Common myeloid progenitor, CD34-positive (primary cell): ENCODE measurements at regions not wholly inside any gene's neighbourhood (a gene's known extent, or its start where the extent isn't known, plus 50 kb on each side); places are given as distances from the start of the nearest gene placed in this dataset.
"Not testable (repeated sequence)": the region's sequence is repeated elsewhere in the genome, so short reads cannot be mapped to it uniquely, and the experiment has no call there.

Source experiments
- CTCF ChIA-PET: fragments of 350-600 bp; sonication (Branson Sonifier 250); formaldehyde crosslinking; loops from one replicate; lab custom pipeline; 2021; ENCODE audit warnings: antibody characterized with exemption; lab: Charles Lee
- POLR2A ChIA-PET: fragments of 350-600 bp; sonication (Branson Sonifier 250); formaldehyde crosslinking; loops from one replicate; lab custom pipeline; 2021; ENCODE audit warnings: antibody characterized with exemption; lab: Charles Lee
- DNase-seq, 3 donors: peaks; one replicate each; pipeline versions ENCODE4 v3.0.0 to v3.0.0-alpha.2; 2013
- H3K27ac ChIP-seq, 2 experiments: 1 replicate in 1 of 2; 2 replicates in 1 of 2; pipeline ENCODE4 v1.7.0; 2013; ENCODE audit warnings: inconsistent platforms in 2 of 2, low read length in 2 of 2, mild to moderate bottlenecking in 2 of 2, low read depth in 1 of 2, moderate library complexity in 1 of 2; ENCODE audit not compliant: severe bottlenecking in 2 of 2, insufficient read depth in 1 of 2, poor library complexity in 1 of 2
- H3K27me3 ChIP-seq, 5 experiments: replicated peaks in 2 of 5; 1 replicate in 3 of 5; 2 replicates in 2 of 5; pipeline versions ENCODE4 v1.6.1 to v1.7.0; 2013; ENCODE audit warnings: low read length in 4 of 5, mild to moderate bottlenecking in 2 of 5, moderate library complexity in 2 of 5, inconsistent platforms in 1 of 5; ENCODE audit not compliant: insufficient read depth in 5 of 5, control insufficient read depth in 4 of 5
- H3K36me3 ChIP-seq, 4 experiments: 1 replicate in 2 of 4; 2 replicates in 2 of 4; pipeline versions ENCODE4 v1.6.1 to v1.7.0; 2013; ENCODE audit warnings: low read length in 3 of 4, control low read depth in 1 of 4, mild to moderate bottlenecking in 1 of 4; ENCODE audit not compliant: control insufficient read depth in 4 of 4, insufficient read depth in 4 of 4
- H3K4me1 ChIP-seq, 4 experiments: 1 replicate in 3 of 4; 2 replicates in 1 of 4; pipeline versions ENCODE4 v1.6.1 to v1.7.1; 2013; ENCODE audit warnings: low read length in 3 of 4, mild to moderate bottlenecking in 3 of 4, control low read depth in 1 of 4, inconsistent platforms in 1 of 4, moderate library complexity in 1 of 4; ENCODE audit not compliant: control insufficient read depth in 4 of 4, insufficient read depth in 4 of 4; ENCODE audit errors: control extremely low read depth in 1 of 4
- H3K4me3 ChIP-seq, 7 experiments: 1 replicate in 4 of 7; 2 replicates in 3 of 7; pipeline versions ENCODE4 v1.5.1 to v1.7.0; 2013; ENCODE audit warnings: mild to moderate bottlenecking in 7 of 7, low read length in 6 of 7, moderate library complexity in 6 of 7, inconsistent platforms in 2 of 7, low read depth in 2 of 7, control low read depth in 1 of 7; ENCODE audit not compliant: insufficient read depth in 4 of 7, control insufficient read depth in 1 of 7; ENCODE audit errors: extremely low read depth in 1 of 7
- H3K9me3 ChIP-seq, 5 experiments: 1 replicate in 4 of 5; 2 replicates in 1 of 5; pipeline versions ENCODE4 v1.6.1 to v1.7.1; 2013; ENCODE audit warnings: low read length in 4 of 5, mild to moderate bottlenecking in 2 of 5, inconsistent platforms in 1 of 5, low read depth in 1 of 5, moderate library complexity in 1 of 5; ENCODE audit not compliant: control insufficient read depth in 4 of 5, insufficient read depth in 2 of 5; ENCODE audit errors: control extremely low read depth in 1 of 5
- WGBS: methylation state at CpG from one replicate; pipeline ENCODE4 v1.1.5; 2013; ENCODE audit not compliant: insufficient coverage; 5-methylcytosine and 5-hydroxymethylcytosine counted together

GRCh38 chrX:55813150-55813549, 95.6 kb downstream of the RRAGB start:
- no peak overlapping the region for H3K4me3 ChIP-seq
- no peaks in the 10 kb centered on the region for H3K4me1 ChIP-seq
- H3K36me3 ChIP-seq: no peaks in the 10 kb centered on the region
- WGBS: 39% methylated on average over 3 of the region's 3 CpGs
- ChIA-PET POLR2A (no interaction called here), CTCF (no interaction called here)
- H3K27me3 ChIP-seq: peaks cover 0 to 2% (median 0%) of the 10 kb centered on the region in 5 experiments
- no peak overlapping the region for H3K27ac ChIP-seq
- DNase-seq: no peak
- H3K9me3 ChIP-seq: peaks cover 0 to 3% (median 0%) of the 10 kb centered on the region in 5 experiments

- ChIA-PET CTCF (no interaction called here), POLR2A (no interaction called here)
- Histone ChIP-seq H3K27ac (no peak overlapping the region), H3K27me3 (peaks cover 0 to 2% (median 0%) of the 10 kb centered on the region in 5 experiments), H3K36me3 (no peaks in the 10 kb centered on the region), H3K4me3 (no peak overlapping the region), H3K4me1 (no peaks in the 10 kb centered on the region), H3K9me3 (peaks cover 0 to 3% (median 0%) of the 10 kb centered on the region in 5 experiments)
- no peak for DNase-seq
These were observed 98.0 kb downstream of the RRAGB start for GRCh38 chrX:55815546-55815945.

- POLR2A ChIA-PET: no interaction called here
- no peaks in the 10 kb centered on the region for H3K4me1 ChIP-seq
These were observed 98.5 kb downstream of the RRAGB start for GRCh38 chrX:55816023-55816422.

GRCh38 chrX:55818673-55819375, 101.3 kb downstream of the RRAGB start:
- Histone ChIP-seq H3K9me3 (no peaks in the 10 kb centered on the region), H3K4me1 (no peaks in the 10 kb centered on the region), H3K36me3 (no peaks in the 10 kb centered on the region), H3K27me3 (no peaks in the 10 kb centered on the region), H3K27ac (no peak overlapping the region), H3K4me3 (no peak overlapping the region)
- CTCF ChIA-PET: no interaction called here
- POLR2A ChIA-PET: no interaction called here
- DNase-seq: no peak
- WGBS: 77% methylated on average over 3 of the region's 3 CpGs

More at GRCh38 chrX:55816023-55816422, 98.5 kb downstream of the RRAGB start:
- CTCF ChIA-PET: no interaction called here
- Histone ChIP-seq H3K4me3 (no peak overlapping the region), H3K9me3 (peaks cover 0 to 3% (median 0%) of the 10 kb centered on the region in 5 experiments), H3K36me3 (no peaks in the 10 kb centered on the region), H3K27me3 (peaks cover 0 to 2% (median 0%) of the 10 kb centered on the region in 5 experiments), H3K27ac (no peak overlapping the region)
- DNase-seq: no peak
- 46% methylated on average over 2 of the region's 2 CpGs for WGBS

- ChIA-PET CTCF (no interaction called here), POLR2A (no interaction called here)
- 17% methylated on average over 1 of the region's 2 CpGs for WGBS
- Histone ChIP-seq H3K36me3 (no peaks in the 10 kb centered on the region), H3K4me3 (no peak overlapping the region), H3K9me3 (peaks cover 0 to 2% (median 0%) of the 10 kb centered on the region in 5 experiments), H3K27ac (no peak overlapping the region), H3K4me1 (no peaks in the 10 kb centered on the region), H3K27me3 (no peaks in the 10 kb centered on the region)
- DNase-seq: no peak
These were observed 121.9 kb downstream of the RRAGB start for GRCh38 chrX:55839485-55839884.

- Histone ChIP-seq H3K4me1 (no peaks in the 10 kb centered on the region), H3K4me3 (no peak overlapping the region), H3K27me3 (no peaks in the 10 kb centered on the region), H3K9me3 (no peaks in the 10 kb centered on the region), H3K36me3 (no peaks in the 10 kb centered on the region), H3K27ac (no peak overlapping the region)
- ChIA-PET CTCF (no interaction called here), POLR2A (no interaction called here)
- 83% methylated on average over 3 of the region's 4 CpGs for WGBS
- no peak for DNase-seq
These were observed 124.6 kb downstream of the RRAGB start for GRCh38 chrX:55841962-55842752.

GRCh38 chrX:55866779-55867178, 149.2 kb downstream of the RRAGB start:
- H3K4me3 ChIP-seq, H3K27ac ChIP-seq, H3K4me1 ChIP-seq, H3K27me3 ChIP-seq, CTCF ChIA-PET, H3K9me3 ChIP-seq, DNase-seq, POLR2A ChIA-PET, H3K36me3 ChIP-seq: not testable (repeated sequence)
- WGBS: 67% methylated on average over 3 of the region's 4 CpGs
